Stimulated activated CD8-positive, alpha-beta memory T cell treated with anti-CD3 and anti-CD28 coated beads, Interleukin-4, amount 100 ng/mL, for 1 hour (primary cell): ENCODE measurements at regions not wholly inside any gene's neighbourhood (a gene's known extent, or its start where the extent isn't known, plus 50 kb on each side); places are given as distances from the start of the nearest gene placed in this dataset.

Experiments
- DNase-seq, 2 donors: peaks; one replicate each; pipeline ENCODE4 v3.0.0-alpha.2; 2020; ENCODE audit warnings: low read depth in 2 of 2, low spot score in 1 of 2

- no peak for DNase-seq
These were observed 491.1 kb upstream of the NR2F2 start for GRCh38 chr15:95839367-95839782.

- DNase-seq, result no peak
These were observed 490.5 kb upstream of the NR2F2 start for GRCh38 chr15:95840004-95840403.

DNA sequence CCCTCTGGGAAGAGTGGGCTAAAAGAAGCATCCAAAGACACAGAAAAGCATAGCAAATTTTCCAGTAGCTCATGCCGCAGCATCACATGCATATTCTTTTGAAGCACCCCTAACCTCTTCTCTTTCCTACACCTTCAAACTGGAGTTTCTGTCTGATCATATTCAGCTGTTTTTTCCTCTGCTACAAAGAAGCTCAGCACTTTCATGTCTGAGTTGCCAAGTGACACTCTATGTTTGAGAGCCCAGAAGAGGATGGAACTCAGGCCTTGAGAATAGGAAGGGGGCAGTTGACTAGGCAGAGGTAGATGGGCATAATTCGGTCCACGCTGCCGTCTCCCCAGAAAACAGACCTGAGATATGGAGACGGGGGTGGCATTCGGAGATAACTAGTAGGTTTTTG lies 489.6 kb upstream of the NR2F2 start:
- DNase-seq, result no peak

GRCh38 chr15:95842576-95842975 lies 487.9 kb upstream of the NR2F2 start:
- no peak for DNase-seq

- no peak for DNase-seq
These were observed 487.1 kb upstream of the NR2F2 start for GRCh38 chr15:95843241-95843910.

- no peak for DNase-seq
These were observed 484.5 kb upstream of the NR2F2 start for GRCh38 chr15:95845862-95846515.

DNA sequence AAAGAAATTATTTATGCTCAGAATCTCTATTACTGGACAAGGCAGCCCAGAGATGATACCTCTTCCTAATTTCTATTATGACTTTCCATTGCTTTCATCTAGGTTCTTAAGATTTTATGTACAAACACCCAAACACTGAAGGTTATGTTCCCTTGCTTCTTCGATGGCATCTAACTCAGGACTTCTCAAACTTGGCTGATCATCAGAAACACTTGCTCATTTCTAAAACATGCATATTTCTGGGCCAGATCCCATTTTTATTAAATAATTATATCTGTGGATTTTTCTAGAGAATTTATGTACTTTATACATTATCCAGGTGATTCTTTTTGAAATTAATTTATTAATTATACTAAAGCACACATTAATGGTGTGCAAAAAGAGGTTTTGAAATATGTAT lies 482.4 kb upstream of the NR2F2 start:
- no peak for DNase-seq

GRCh38 chr15:95850837-95851236 lies 479.7 kb upstream of the NR2F2 start:
- DNase-seq, result no peak

GRCh38 chr15:95853350-95853749 lies 477.1 kb upstream of the NR2F2 start:
- DNase-seq, result no peak

DNA sequence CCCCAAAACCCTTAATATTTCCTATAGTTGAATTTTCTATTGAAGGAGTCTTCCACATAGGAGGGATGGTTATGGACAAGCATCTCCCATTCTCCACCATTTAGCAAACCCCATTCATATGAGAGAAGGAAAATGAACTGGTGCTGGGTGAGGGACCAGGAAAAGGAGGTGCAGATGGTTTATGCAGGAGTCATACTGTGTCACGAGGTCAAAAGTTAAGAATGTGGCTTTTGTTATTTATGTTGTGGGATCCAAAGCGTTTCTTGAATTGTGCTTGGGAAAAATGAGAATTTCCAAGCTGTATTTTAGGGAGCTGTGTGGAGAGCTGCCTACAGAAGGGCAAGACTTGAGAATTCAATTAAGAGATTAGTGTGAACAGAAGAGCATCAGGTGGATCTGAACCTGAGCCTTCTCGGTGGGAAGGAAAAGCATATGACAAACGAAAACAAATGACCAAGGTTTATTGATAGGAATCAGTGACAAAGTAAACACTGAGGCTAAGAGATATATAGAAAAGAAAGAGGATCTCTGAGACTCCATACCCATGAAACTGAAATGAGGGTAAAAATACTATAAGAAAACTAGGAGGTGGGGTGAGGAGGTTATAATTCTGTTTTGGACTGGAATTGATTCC lies 473.3 kb upstream of the NR2F2 start:
- no peak for DNase-seq

DNA sequence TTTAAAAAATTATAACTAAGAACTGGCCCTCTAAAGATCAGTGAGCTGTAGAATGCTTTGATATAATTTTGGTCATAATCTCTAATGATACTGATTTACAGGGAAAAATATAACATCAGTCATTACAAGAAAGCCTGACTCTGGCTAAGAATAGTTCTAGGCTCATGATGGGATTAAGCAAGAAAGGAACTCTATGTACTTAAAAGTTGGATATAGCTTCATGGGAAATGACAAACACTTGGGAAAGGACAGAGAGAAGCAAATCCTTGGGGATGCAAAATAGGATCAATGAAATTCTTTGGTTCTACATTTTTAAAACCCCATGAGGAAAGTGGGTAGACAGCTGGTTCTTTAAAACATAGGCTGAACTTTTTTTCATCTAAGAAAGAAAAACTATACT lies 472.7 kb upstream of the NR2F2 start:
- no peak for DNase-seq

DNA sequence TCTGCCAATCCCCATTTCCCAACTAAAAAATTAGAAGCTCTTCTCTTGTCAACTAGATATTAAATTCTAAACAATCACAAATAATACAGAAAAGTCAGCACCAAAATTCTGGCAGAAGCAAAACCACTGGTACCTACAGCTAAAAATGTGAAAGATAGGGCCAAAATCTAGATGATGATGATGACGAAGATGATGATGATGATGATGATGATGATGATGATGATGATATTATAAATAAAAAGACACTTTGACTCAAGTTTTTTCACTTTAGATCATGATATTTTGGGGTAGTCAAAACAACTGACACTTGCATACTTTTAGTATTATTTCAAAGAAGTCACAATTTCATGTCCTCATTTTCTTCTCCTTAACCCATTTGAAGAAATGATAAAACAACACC lies 470.1 kb upstream of the NR2F2 start:
- no peak for DNase-seq

- DNase-seq, result no peak
These were observed 466.0 kb upstream of the NR2F2 start for GRCh38 chr15:95864467-95864886.

GRCh38 chr15:95865330-95865739 lies 465.2 kb upstream of the NR2F2 start:
- no peak for DNase-seq

- no peak for DNase-seq
These were observed 463.6 kb upstream of the NR2F2 start for GRCh38 chr15:95866711-95867440.

GRCh38 chr15:95868450-95868849 lies 462.1 kb upstream of the NR2F2 start:
- no peak for DNase-seq

DNA sequence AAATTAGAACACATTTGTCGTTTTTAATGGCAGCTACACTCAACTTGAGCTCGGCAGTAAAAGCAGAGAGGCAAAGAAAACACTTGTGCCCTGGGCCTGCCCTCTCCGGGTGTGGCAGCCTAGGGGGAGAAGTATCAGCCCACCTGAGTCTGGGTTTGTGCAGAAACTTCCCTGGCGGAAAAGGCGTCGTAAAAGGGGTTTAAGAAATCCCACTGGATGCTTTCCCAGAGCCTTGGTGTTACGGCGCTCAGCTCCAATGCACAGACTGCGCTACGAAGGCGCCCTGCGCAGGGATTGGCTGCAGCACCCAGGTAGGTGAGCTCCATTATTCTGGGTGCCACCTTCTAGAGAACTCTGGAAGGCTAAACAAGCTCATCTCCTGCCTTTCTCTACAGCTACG lies 461.5 kb upstream of the NR2F2 start:
- DNase-seq, result no peak

GRCh38 chr15:95869920-95870319 lies 460.6 kb upstream of the NR2F2 start:
- no peak for DNase-seq

GRCh38 chr15:95872366-95872771 lies 458.1 kb upstream of the NR2F2 start:
- no peak for DNase-seq

DNA sequence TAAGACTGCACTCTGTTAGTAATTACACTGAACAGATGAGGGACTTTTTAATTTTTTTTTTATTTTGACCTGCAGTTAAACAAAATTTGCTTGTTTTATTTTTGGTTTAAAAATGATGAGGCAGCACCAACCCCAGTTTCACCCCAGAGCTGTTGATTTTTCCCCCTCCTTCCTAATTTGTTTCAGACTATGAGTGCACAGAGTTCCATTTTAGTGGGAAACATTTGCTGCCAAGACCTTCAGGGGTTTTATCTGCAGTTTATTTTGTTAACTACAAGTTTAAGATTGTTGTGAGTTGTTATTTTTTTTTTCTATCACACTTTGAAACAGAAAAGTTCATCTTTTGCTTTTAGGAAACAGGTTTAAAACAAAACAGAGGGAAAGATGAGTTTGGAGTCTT lies 455.9 kb upstream of the NR2F2 start:
- DNase-seq, result no peak

DNA sequence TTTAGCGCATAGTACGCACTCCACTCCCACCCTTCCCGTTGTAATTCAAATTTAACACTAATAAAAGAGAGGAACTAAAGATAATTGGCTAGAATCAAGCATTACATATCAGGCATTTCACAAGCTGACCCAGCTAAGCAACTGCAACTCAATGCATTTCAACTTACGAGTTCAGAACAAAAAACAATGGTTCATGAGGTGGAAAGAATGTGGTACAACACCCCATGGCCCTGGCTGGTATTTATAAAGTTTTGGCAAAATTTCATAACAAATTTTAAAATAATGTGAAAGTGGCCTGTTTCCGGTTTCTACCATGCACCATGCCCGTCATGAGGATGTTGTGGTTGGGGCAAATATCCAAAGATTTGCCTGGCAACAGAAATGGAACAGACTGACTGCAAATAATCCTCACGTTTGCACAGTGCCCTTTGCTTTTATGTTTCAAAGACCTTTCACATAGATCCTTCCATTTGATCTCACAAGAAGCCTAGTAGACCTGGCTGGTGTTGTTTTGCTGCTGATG lies 455.3 kb upstream of the NR2F2 start:
- no peak for DNase-seq
